Stimulated activated naive CD8-positive, alpha-beta T cell treated with anti-CD3 and anti-CD28 coated beads, Interleukin-15, amount 100 ng/mL, for 72 hours (primary cell): ENCODE measurements at regions not wholly inside any gene's neighbourhood (a gene's known extent, or its start where the extent isn't known, plus 50 kb on each side); places are given as distances from the start of the nearest gene placed in this dataset.
"Not testable (repeated sequence)": the region's sequence is repeated elsewhere in the genome, so short reads cannot be mapped to it uniquely, and the experiment has no call there.

Experiments
- ATAC-seq: fragments of 150-1000 bp; cut with Tn5 transposase; 2 replicates; pipeline ENCODE4 v1.10.0; 2021; ENCODE audit warnings: mild to moderate bottlenecking, moderate library complexity
- DNase-seq, 2 donors: peaks; one replicate each; pipeline ENCODE4 v3.0.0; 2021 to 2022
- H3K27ac Mint-ChIP-seq, 2 donors: one replicate each; pipeline ENCODE4 v1.8.0; 2022; ENCODE audit warnings: mild to moderate bottlenecking in 2 of 2, mixed read lengths in 2 of 2, moderate library complexity in 2 of 2
- H3K27me3 Mint-ChIP-seq: one replicate; pipeline ENCODE4 v1.8.0; 2022; ENCODE audit warnings: mixed read lengths
- H3K4me1 Mint-ChIP-seq: one replicate; pipeline ENCODE4 v1.8.0; 2022; ENCODE audit warnings: mild to moderate bottlenecking, mixed read lengths
- H3K4me3 Mint-ChIP-seq, 2 donors: one replicate each; pipeline ENCODE4 v1.8.0; 2022; ENCODE audit warnings: mild to moderate bottlenecking in 2 of 2, mixed read lengths in 2 of 2, moderate library complexity in 1 of 2
- H3K9me3 Mint-ChIP-seq, 2 donors: one replicate each; pipeline ENCODE4 v1.8.0; 2022; ENCODE audit warnings: mixed read lengths in 2 of 2

- not testable (repeated sequence) for ATAC-seq, H3K27me3 Mint-ChIP-seq, DNase-seq, H3K9me3 Mint-ChIP-seq, H3K27ac Mint-ChIP-seq, H3K4me1 Mint-ChIP-seq, H3K4me3 Mint-ChIP-seq
Measured at GRCh38 chr17:22383772-22384460, 691.6 kb downstream of the KCNJ18 start.

DNA sequence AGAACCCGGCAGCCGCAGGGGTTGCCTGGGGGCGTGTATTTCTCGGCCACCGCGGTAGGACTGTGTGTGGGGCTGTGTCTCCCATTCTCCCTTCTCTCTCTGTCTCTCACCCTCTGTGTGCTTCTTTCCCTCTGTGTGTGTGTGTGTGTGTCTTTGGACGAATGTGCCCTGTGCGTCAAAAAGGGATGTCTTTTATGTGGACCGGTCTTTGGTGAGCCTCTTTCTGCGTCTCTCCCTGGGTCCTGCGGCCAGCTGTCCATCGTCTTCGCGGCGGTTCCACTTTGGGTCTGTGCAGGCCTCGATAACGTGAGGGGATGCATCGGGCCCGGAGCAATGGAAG, 692.1 kb downstream of the KCNJ18 start:
- not testable (repeated sequence) for H3K4me3 Mint-ChIP-seq, H3K4me1 Mint-ChIP-seq, DNase-seq, H3K9me3 Mint-ChIP-seq, H3K27me3 Mint-ChIP-seq, H3K27ac Mint-ChIP-seq, ATAC-seq

- ATAC-seq = not testable (repeated sequence)
Measured at GRCh38 chr17:22398446-22398845, 706.1 kb downstream of the KCNJ18 start.

GRCh38 chr17:22399037-22399436, 706.7 kb downstream of the KCNJ18 start:
- not testable (repeated sequence) for H3K27me3 Mint-ChIP-seq, H3K27ac Mint-ChIP-seq, ATAC-seq, H3K4me3 Mint-ChIP-seq, DNase-seq, H3K4me1 Mint-ChIP-seq, H3K9me3 Mint-ChIP-seq

More at GRCh38 chr17:22398446-22398845, 706.1 kb downstream of the KCNJ18 start:
- H3K4me1 Mint-ChIP-seq, H3K9me3 Mint-ChIP-seq, DNase-seq, H3K27me3 Mint-ChIP-seq, H3K4me3 Mint-ChIP-seq, H3K27ac Mint-ChIP-seq: not testable (repeated sequence)

GRCh38 chr17:22405080-22405479, 712.8 kb downstream of the KCNJ18 start:
- not testable (repeated sequence) for ATAC-seq, H3K4me3 Mint-ChIP-seq, H3K27me3 Mint-ChIP-seq, DNase-seq, H3K4me1 Mint-ChIP-seq, H3K9me3 Mint-ChIP-seq, H3K27ac Mint-ChIP-seq

DNA sequence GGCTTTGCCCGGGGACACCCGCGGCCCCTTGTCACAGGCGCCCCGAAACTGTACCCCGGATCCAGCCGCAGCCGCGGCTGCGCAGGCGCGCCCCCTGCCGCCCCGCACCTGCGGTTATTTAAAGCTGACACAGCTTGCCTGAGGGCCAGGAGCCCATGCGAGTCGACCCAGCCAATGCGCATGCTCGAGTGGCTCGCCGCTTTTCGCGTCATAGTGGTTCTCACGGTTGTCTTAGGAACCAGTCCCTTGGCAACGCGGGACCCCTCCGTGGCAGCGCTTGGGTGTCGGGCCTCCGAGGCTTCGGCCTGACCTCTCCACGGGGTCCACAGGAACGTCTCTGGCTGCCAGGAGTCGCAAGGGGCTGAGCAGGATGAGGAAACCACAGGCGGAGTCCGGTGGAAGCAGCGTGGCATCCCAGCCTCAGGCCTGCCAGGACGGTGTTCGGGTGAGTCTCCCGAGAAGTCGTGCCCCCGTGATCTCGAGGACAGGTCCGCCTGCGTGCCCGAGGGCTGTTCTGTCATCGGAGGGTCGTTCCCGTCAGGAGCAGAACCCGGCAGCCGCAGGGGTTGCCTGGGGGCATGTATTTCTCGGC, 716.9 kb downstream of the KCNJ18 start:
- Mint-ChIP-seq H3K27me3 (no peaks in the 10 kb centered on the region), H3K27ac (no peak overlapping the region), H3K4me3 (no peak overlapping the region), H3K4me1 (no peaks in the 10 kb centered on the region), H3K9me3 (peaks cover 20 to 37% of the 10 kb centered on the region in 2 donors)
- DNase-seq = no peak
- no peak for ATAC-seq

- no peaks in the 10 kb centered on the region for H3K27me3 Mint-ChIP-seq
- H3K27ac Mint-ChIP-seq = no peak overlapping the region
- H3K9me3 Mint-ChIP-seq = peaks cover 20 to 37% of the 10 kb centered on the region in 2 donors
- H3K4me3 Mint-ChIP-seq = no peak overlapping the region
- no peaks in the 10 kb centered on the region for H3K4me1 Mint-ChIP-seq
- ATAC-seq = no peak
- no peak for DNase-seq
Measured at GRCh38 chr17:22410136-22410535, 717.8 kb downstream of the KCNJ18 start.

DNA sequence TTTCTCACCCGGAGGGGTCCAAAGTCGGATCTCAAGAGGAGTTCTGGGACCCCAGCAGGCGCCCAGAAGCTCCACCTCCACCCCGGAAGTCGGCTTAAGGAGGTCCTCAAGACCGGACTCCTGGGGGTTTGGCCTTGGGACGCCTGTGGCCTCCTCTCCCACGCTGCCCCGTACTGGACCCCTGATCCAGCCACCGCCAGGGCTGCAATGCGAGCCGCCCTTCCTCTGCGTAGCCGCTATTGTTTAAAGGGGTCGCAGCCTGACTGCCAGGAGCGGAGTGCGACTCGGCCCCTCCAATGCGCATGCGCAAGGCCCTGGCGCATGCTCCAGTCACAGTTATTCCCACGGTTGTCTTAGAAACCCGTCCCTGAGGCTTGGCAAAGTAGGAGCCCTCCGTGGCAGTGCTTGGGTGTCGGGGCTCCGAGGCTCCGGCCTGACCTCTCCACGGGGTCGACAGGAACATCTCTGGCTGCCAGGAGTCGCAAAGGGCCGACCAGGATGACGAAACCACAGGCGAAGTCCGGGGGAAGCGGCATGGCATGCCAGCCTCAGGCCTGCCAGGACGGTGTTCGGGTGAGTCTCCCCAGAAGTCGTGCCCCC, 719.0 kb downstream of the KCNJ18 start:
- no peak for DNase-seq
- H3K4me1 Mint-ChIP-seq = no peaks in the 10 kb centered on the region
- H3K9me3 Mint-ChIP-seq = peaks cover 20 to 37% of the 10 kb centered on the region in 2 donors
- H3K4me3 Mint-ChIP-seq = no peak overlapping the region
- no peaks in the 10 kb centered on the region for H3K27me3 Mint-ChIP-seq
- ATAC-seq = no peak
- no peak overlapping the region for H3K27ac Mint-ChIP-seq

DNA sequence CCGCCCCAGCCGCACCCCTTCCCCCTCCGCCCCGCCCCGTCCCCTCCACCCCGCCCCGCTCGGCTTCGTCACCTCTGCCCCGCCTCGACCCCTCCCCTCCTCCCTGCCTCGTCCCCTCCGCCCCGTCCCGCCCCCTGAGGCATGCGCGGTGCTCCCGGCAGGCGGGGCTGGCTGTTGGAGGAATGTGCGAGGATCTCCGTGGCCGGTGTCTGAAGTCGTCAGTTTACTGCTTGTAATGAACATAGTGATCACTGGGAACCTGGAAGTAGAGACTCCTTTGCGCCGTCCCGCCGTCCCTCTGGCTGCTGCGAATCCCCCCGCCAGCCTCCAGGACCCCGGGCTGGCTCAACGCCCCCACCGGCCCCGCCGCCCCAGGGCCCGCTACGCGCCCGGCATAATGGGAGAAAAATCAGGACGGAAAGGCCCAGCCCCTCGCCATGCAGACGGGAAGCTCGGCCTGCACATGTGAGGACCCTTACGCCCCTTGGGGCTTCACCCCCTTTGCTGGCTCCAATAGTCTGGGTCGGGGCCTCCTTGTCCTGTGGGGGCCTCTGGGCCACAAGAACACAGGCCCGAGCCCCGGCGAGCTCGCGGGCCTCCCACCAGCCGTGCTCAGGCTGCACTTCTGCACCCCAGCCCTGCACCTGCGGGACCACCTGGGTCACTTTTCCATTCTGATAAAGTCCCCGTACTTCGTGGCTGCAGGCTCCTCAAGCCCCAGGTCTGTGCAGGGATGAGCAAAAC, 743.1 kb downstream of the KCNJ18 start:
- DNase-seq (no peak), ATAC-seq (no peak)
- no peak overlapping the region for H3K4me3 Mint-ChIP-seq
- H3K4me1 Mint-ChIP-seq = no peaks in the 10 kb centered on the region
- no peaks in the 10 kb centered on the region for H3K27me3 Mint-ChIP-seq
- no peak overlapping the region for H3K27ac Mint-ChIP-seq
- peaks cover 16 to 19% of the 10 kb centered on the region in 2 donors for H3K9me3 Mint-ChIP-seq

DNA sequence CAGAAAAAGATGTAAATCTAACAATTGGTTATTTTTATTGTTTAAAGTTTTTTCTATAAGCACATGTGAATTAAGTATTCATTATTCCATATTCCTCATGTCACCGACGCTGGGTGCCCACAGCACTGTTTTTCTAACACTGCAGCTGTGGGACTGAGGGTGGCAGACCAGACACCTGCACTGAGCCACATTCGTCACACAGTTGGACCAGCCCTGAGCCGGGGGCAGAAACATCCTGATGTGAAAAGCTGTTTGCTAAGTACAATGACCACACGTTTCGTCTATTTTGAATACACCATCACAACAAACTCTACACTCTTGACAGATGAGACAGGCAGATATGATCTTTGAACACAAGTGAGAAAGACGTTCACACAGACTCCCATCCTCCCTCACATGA, 749.5 kb downstream of the KCNJ18 start:
- H3K27ac Mint-ChIP-seq = no peak overlapping the region
- no peak for ATAC-seq
- H3K4me1 Mint-ChIP-seq = no peaks in the 10 kb centered on the region
- H3K27me3 Mint-ChIP-seq = no peaks in the 10 kb centered on the region
- H3K9me3 Mint-ChIP-seq = peaks cover 11 to 16% of the 10 kb centered on the region in 2 donors
- H3K4me3 Mint-ChIP-seq = no peak overlapping the region
- no peak for DNase-seq

- ATAC-seq (no peak), DNase-seq (no peak)
- Mint-ChIP-seq H3K9me3 (peaks cover 13 to 15% of the 10 kb centered on the region in 2 donors), H3K4me1 (no peaks in the 10 kb centered on the region), H3K4me3 (no peak overlapping the region), H3K27me3 (no peaks in the 10 kb centered on the region), H3K27ac (no peak overlapping the region)
Measured at GRCh38 chr17:22443061-22443460, 750.7 kb downstream of the KCNJ18 start.

DNA sequence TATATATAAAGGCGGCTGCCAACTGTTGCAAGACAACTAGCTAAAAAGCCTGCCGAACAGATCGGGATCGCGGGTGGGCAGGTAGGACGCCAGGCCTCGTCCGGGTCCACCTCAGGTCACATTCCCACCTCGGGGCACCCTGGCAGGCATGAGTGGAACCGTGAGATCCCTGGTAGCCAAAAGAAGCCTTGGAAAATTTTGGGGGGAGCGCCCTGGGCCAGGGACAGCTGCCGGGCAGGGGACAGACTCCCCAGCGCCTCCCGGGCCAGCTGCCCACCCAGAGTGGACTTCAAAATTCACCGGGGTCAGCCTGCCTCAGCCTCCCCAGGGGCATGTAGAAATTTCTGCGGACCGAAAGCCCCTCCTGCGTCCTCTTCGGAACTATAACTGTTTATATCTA, 760.9 kb downstream of the KCNJ18 start:
- Mint-ChIP-seq H3K9me3 (peaks cover 6 to 33% of the 10 kb centered on the region in 2 donors), H3K27me3 (no peaks in the 10 kb centered on the region), H3K4me1 (no peaks in the 10 kb centered on the region), H3K4me3 (no peak overlapping the region), H3K27ac (peak overlapping the region in 1 of 2 donors; percentile 48)
- DNase-seq (no peak), ATAC-seq (no peak)

DNA sequence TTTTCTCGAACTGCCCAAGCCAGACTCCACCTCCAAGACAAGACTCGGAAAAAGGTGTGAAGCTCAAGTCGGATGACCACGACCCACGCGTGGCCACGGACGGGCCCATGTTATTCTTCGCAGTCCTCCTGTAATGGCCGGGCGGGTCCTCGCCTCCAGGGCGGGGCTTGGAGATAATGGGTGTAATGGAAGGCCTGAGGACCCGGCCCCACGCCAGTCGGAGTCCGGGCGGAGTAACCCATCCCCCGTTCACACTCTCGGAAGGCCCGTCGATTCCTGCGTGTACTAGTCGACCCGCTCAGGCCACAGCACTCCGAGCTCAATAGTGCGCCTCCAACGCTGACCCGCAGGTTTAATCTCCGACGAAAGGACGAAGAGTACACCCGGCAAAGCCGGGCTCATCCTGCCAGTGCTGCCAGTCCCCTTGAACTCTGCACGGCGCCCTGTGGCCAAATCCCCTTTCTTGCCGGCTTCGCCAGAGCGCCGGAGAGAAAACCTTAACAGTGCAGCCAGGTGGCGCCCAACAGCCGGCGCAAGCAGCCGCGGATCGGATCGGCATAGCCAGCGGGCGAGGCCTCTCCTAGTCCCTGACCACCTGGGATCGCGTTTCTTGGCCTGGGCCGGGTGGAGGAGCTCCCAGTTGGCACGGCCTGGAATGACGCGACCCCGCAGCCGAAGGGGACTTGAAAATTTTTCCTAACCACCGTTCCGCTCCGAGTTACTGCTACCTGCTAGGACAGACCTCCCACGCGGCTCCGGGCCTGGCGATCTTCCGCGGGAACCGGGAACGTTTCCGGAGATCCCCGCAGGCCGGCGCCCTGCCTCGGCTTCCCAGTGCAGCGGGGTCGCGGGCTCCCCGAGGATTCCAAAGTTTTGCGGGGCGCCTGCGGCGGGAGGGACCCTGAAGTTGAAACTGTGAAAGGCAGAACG, 762.0 kb downstream of the KCNJ18 start:
- no peaks in the 10 kb centered on the region for H3K4me1 Mint-ChIP-seq
- ATAC-seq (no peak), DNase-seq (no peak)
- no peaks in the 10 kb centered on the region for H3K27me3 Mint-ChIP-seq
- H3K9me3 Mint-ChIP-seq = peaks cover 4 to 33% of the 10 kb centered on the region in 2 donors
- H3K27ac Mint-ChIP-seq = no peak overlapping the region
- H3K4me3 Mint-ChIP-seq = no peak overlapping the region

DNA sequence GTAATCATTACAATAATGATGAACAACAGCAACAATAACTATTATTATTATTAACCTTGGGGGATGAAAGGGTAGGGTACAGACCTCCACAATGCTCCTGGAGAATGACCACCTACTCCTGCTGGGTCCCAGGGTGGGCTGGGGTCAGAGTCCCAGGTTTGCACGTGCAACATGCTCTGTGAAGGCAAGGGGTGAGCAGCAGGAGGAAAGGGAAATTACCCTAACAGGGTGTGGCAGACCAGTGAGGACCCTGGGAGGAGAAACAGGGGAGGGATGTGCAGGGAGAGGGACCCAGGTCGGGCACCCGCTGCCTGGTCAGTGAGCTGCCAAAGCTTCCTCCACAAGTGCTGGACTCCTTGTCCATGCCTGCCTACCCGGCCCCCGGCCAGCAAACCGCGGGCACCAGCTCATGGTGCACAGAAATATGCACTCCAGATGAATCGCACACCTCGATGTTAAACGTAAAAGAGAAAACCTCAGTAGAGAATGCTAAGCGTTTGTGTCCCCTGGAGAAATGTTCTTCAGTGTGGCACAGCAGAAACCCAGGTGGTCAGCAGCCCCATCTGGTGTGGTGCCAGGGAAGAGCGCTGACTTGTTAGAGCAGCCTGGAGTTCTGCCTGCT, 767.1 kb downstream of the KCNJ18 start:
- Mint-ChIP-seq H3K27ac (no peak overlapping the region), H3K27me3 (no peaks in the 10 kb centered on the region), H3K9me3 (peaks cover 13 to 52% of the 10 kb centered on the region in 2 donors), H3K4me3 (no peak overlapping the region), H3K4me1 (no peaks in the 10 kb centered on the region)
- ATAC-seq (no peak), DNase-seq (no peak)

DNA sequence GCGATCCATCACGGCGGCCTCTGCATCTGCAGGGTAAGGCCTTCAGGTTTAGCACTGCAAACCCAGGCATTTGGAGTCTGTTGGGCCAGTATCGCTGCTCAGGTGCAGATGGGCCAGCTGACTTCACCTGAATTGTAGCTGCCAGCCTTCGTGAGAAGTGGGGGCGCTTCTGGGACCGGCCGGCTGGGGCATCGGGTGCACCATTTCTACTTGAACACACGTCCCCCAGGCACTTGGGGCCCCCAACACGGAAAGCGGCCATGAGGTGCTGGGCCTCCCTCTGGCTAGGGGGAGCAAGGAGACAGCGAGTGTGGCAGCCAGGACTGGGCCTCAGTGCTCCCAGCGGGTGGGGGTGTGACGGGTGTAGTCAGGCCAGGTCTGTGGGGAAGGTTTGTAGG, 767.6 kb downstream of the KCNJ18 start:
- Mint-ChIP-seq H3K4me1 (no peaks in the 10 kb centered on the region), H3K9me3 (peaks cover 13 to 50% of the 10 kb centered on the region in 2 donors), H3K4me3 (no peak overlapping the region), H3K27ac (no peak overlapping the region), H3K27me3 (no peaks in the 10 kb centered on the region)
- DNase-seq = no peak
- no peak for ATAC-seq
